HG03025 (cell line): ENCODE measurements at regions not wholly inside any gene's neighbourhood (a gene's known extent, or its start where the extent isn't known, plus 50 kb on each side); places are given as distances from the start of the nearest gene placed in this dataset.

Experiments used
- ATAC-seq: cut with Tn5 transposase; IDR thresholded peaks from one replicate; pipeline ENCODE4 v1.9.1; 2021; ENCODE audit warnings: mild to moderate bottlenecking, moderate library complexity; ENCODE audit not compliant: unreplicated experiment, low FRiP score

DNA sequence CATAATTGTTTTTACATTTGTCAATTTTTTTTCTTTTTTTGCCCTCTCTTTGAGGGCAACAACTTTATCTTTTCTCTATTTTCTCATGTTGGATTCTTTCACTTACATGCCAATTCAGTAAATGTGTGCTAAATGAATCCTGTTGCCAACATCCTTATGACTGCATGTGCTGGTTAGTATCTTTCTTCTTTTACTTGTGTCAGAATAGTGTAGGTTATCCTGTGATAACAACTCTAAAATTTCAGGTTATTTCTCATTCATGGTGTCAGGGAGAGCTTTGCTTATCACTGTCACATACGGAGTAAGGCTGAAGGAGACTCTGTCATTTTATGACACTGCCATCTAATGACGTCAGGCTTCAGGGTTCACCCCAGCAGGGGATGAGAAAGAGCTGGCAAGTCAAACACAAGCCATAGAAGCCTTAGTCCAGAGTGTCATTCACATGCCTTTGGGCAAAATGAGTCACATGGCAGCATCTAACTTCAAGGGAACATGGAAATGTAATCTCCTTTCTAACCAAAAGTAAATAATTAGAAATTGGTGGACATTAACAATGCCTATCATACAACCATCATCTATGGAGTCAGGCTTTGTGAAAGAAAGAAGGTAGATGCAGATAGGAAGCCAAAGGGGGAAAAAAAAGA, 242.5 kb upstream of the ATP2B1 start:
- no peak for ATAC-seq

GRCh38 chr12:89950421-89950820, 241.8 kb upstream of the ATP2B1 start:
- peak; percentile 67 for ATAC-seq

DNA sequence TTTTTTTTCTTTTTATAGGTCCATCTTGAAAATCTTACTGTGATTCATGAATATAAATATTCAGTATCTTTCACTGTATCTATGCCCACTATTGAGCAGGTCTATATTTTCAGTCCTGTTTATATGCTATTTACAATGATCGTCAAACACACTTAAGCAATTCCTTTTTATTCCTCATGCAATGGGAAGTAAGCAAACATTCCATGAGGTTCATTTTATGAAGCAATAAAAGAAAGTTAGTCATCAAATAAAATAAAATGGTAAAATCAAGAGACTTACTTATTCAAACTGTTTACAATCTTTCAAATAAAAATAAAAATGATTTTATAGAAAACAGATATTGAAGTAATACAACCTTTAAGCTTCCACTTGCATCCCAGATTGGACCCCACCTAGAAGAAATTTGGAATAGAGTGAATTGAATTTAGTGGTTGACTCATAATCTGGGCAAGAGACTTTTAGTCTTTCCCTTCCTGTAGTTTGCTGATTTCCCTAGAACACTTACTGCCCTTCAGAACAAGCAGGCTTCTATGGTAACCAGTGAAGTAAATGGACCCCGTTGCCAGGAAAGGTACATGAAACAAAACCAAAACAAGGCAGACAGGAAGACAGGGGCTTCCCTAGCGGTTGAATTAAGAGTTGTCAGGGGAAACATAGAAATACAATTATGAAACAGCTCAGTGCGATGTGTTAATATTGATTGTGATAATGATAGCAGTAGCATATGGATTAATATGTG, 241.0 kb upstream of the ATP2B1 start:
- peak; percentile 72 for ATAC-seq

DNA sequence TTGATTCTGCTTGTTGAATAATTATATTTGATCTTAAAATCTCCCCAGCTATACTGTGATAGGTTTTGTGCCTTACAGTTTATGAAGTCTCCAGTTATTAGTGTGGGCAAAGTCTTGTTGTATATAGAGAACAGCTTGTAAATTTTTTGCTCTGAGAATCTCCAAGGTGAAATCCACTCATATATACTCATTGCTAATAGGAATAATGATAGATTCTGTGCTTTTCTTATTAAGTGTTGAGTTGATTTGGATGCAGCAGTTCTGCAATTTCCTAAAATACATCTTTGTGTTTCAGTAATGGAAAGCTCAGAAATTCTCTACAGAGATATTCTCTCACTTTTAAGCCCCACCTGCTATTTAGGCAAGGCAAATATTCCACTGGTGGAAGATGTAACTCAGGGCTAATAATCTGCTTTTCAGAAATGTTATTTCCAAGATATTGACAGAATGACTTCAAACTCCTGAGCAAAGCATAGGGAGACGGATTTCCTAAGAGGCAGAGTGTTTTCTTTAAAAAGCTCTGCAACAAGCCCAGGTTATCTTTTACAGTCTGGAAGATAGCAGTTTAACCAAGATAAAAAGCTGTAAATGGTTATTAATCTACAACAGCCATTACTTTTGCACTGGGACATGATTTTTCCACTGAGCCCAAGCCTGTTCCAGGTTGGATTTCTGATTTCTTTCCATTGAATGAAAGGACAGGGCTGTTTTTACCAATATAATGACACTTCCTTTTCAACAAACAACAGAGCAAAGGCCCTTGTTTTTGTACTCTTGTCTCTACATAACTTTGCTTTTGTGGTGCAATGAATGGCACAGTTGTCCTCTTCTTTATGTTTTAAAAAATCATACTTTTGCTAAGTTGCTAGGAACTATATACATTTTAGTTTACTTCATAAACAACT, 239.9 kb upstream of the ATP2B1 start:
- no peak for ATAC-seq

DNA sequence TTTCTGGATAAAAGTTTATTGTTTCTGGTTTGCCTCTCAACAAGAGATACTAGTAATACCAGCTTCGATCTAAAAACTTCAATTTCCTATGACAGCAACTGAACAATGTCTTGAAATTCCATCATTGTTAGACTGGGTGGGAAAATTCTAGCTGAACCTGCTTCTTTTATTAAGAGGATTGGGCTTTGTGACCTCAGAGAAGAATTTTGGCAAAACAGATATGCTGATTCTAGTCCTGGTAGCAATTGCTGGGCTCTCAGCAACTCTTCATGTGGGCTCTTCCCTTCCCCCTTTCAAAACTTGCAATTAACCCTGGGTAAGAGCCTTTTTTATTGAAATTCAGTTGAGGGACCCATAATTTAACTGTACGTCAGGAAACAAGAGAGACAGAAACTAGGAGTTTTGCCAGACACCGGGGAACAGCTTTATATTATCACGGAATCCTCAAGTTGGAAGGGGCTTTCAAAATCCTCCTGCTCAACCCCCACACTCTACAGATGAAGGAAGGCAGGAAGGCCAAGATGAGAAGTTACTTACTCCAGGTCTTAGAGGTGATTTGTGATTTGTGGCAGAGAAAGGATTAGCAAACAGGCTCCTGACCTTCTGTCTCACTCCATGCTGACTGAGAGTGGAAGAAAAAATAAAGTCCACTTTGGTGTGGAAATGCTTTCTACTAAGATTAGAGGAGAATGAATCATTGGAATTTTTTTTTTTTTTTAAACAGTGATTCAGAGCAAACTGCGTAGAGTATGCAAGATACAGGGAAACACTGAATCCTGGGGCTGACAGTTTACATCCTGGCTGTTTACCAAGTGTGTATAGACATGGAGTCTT, 239.0 kb upstream of the ATP2B1 start:
- ATAC-seq = no peak

DNA sequence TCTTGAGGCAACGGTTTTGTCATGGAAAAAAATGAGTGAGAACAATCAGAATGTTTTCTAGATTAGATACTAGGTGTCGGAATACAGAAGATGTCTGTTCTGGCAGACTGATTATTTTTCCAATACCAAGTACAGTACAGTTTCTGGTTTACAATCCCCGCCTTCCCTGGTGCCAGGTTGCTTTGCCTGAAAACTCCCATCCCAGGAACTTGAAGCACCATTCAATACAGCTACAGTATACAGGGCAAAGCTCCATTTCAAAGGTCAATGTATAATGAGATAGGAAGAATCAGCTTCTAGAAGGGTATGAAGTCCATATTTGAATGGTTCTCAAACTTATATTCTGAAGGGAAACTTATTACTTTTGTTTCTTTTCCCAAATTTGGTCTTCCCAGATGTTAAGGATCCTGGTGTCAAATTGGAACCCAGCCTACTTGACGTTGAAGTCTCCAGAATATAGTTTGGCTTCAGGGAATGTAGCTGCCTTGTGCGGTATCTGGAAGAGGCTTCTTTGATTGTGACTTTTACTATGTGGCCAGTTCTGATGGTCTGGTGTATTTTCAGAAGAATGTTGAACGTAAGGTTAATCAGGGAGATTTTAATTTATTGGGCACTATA, 238.0 kb upstream of the ATP2B1 start:
- ATAC-seq = no peak

DNA sequence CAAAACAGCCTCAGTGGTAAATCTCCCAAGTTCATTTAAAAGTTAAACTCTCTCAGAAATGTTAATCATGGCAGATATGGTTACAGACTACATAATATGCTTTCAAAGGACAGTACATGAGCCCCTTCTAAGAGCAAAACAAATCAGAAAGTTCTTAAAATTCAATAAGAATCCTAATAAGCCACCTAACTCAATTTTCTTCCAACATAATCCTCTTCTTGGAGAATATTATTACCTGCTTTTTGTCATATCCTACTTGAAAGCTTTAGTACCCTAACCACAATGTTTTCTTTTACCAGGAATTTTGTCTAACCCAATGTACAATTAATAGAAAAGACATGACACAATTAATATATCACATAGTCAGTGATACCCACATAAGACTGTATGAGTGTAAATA, 236.5 kb upstream of the ATP2B1 start:
- no peak for ATAC-seq

- no peak for ATAC-seq
Observed at GRCh38 chr12:89943463-89943862, 234.8 kb upstream of the ATP2B1 start.

DNA sequence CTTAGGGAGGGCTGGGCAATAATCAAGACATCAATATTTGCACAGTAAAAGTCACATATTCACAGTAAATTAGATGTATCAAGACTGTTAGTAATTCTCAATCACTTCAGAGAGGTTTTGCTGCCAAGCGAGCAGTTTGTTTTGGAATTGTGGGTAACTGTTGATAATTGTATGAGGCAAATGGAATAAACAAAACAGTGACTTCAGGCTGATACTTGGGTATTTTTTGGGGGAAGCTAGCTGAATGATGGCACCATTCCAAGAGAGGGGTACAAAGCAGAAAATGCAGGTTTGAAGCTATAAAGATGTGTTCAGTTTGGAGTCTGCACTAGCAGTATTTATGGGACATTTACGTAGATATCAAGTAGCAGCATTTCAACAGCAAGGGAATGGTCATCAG, 232.8 kb upstream of the ATP2B1 start:
- ATAC-seq = no peak

DNA sequence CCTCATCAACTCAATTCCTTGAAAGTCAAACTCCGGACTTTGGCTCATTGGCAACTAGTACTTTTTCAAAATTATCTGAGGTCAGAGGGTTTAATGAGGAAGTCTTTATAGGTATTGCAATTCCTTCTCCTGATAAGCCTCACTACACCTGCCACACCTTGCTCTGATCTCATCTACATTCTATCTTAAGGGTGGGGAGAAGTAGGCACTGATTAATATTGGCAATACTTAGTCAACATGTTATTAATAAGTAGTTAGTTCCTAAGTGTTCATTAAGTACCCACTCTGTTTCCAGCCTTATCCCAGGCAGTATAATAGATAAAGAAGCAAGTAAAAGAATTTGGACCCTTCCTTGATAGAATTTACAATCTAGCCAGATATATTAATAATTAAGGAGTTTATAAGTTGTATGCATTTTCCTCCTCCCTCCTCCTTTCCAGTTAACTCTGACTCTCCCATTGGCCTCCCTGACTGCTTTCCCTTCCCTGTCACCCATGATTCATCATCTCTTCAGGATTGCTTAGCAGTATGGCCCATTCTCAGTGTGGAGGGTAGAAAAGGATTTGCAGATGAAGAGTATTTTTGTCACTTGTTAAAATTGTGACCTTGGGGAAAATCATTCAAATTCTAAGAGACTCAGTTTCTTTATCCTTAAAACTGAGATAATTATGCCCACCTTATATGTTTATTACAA, 231.0 kb upstream of the ATP2B1 start:
- ATAC-seq = no peak

GRCh38 chr12:89936631-89937030, 228.0 kb upstream of the ATP2B1 start:
- no peak for ATAC-seq

DNA sequence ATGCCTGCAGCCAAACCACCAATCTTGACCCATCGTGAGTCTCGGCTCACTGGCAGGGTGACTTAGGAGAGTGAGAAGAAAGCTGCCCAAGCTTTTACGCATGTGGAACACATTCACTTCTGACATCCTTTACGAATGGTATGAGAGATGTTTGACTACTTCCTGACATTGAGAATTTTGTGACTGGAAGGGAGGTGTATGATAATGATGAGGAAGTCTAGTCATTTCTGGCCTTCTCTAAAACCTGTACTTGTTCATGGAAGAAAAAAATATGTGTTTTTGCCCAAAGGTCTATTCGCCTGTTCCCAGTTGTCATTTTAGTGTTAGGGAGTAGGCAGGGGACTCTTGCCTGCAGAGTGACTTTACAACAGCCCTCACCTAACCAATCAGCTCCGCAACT, 227.2 kb upstream of the ATP2B1 start:
- ATAC-seq = peak; percentile 72

DNA sequence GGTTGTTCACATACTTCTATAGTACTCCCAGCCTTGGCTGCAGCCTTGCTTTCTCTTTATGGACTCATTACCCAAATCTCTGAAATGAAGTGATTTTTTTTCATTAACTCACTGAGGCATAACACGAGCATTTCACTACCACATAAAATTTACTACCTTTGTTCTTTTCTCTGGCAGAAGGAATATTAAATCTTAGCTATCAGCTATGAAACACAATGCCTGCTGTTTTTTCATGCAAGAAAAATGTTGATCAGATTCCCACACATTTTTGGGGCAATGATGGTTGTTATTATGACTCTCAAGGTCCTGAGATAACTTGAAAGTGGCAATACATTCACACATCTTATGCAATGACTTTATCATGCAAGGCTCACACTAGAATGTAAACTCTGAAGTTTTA, 225.3 kb upstream of the ATP2B1 start:
- ATAC-seq = no peak

DNA sequence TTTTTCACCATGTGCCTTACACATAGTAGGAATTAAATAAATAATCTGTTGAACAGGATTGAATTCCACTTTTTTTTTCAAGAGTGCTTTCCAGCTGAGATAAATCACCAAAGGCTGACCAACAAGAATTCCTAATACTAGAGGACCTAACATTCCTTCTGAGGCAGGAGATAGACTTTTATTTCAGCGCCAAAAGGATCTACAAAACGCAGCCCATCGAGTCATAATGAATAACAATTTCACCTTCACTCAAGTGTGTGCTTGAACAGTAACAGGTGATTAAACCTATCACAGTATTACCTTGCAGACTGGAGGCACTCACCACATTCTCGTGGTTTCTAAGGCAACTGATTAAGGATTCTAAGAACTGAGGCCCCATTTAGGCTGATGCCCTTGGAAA, 224.3 kb upstream of the ATP2B1 start:
- no peak for ATAC-seq

GRCh38 chr12:89928467-89928866, 219.8 kb upstream of the ATP2B1 start:
- ATAC-seq = no peak

DNA sequence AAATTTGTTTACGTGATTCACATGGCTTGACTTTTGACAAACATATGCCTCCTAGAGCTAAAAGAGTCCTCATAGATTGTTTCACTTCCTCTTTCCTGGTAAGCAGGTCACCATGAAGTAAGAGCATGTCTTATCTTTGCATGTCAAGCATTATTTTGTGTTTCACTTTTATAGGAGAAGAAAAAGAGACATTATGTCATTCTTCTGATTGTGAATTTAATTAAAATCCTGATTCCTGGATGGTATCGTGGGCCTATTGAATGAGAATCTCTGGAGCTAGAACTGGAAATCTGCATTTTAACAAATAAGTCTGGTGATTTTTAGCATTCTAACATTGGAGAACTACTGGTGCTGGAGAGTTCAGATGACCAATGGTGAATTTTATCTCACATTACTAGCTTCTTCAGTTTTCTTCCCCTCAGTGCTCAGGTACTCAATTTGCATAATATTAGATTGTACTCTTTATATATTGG, 218.6 kb upstream of the ATP2B1 start:
- ATAC-seq = peak; percentile 99

DNA sequence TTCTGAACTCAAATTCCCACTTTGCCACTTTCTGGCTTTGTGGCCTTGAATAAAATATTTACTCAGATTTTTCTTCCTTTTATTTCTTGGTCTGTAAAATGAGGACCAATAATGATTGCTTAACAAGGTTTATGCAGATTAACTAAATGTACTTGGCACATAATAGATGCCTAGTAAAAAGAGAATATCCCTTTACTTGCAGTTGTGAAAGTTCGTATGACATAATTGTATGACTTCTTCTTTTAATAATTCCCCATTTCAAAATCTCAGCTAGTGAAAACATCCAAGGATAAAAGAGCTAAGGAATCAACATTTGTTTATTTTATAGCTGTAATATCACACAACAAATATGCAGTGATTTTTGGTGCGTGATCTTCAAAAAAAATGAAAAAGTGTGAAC, 215.6 kb upstream of the ATP2B1 start:
- no peak for ATAC-seq

- no peak for ATAC-seq
Observed at GRCh38 chr12:89923091-89923490, 214.5 kb upstream of the ATP2B1 start.

- no peak for ATAC-seq
Observed at GRCh38 chr12:89920866-89921265, 212.2 kb upstream of the ATP2B1 start.
